ENCODE measurements at regions not wholly inside any gene's neighbourhood (a gene's known extent, or its start where the extent isn't known, plus 50 kb on each side); places are given as distances from the start of the nearest gene placed in this dataset.

- no peaks in the 10 kb centered on the region for H3K9me3 ChIP-seq (ENCODE audit: insufficient read depth, low read length)
- no peak overlapping the region for H2AFZ ChIP-seq (ENCODE audit: low read depth, low read length, severe bottlenecking)
These were observed 127.4 kb downstream of the CCER1 start for GRCh38 chr12:90827567-90827966.

DNA sequence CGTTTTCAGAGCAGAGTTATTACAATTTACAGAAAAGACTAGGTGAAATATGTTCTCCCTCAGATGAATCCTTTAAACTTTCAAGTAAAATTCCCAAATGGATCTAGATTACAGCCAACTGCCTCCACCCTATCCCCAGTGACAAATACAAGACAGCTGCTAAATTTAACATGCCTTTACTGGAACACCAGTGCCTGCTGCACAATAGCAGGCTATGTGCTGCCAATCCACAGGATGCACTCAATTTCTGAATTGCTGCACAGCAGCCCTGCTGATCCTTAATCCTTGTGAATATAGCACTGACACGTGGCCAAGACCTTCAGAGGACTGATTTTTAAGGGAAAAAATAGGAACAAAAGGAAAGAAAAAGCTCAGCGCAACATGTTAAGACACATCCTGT lies 128.9 kb downstream of the CCER1 start:
- no peak for TF ChIP-seq EZH2phosphoT487 (conservative IDR thresholded peaks at IDR 0.05; ENCODE audit: low read length)
- TF ChIP-seq, protein P1, sequence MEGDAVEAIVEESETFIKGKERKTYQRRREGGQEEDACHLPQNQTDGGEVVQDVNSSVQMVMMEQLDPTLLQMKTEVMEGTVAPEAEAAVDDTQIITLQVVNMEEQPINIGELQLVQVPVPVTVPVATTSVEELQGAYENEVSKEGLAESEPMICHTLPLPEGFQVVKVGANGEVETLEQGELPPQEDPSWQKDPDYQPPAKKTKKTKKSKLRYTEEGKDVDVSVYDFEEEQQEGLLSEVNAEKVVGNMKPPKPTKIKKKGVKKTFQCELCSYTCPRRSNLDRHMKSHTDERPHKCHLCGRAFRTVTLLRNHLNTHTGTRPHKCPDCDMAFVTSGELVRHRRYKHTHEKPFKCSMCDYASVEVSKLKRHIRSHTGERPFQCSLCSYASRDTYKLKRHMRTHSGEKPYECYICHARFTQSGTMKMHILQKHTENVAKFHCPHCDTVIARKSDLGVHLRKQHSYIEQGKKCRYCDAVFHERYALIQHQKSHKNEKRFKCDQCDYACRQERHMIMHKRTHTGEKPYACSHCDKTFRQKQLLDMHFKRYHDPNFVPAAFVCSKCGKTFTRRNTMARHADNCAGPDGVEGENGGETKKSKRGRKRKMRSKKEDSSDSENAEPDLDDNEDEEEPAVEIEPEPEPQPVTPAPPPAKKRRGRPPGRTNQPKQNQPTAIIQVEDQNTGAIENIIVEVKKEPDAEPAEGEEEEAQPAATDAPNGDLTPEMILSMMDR (IDR thresholded peaks at IDR 0.05; ENCODE audit: insufficient read depth, low read length, poor library complexity, severe bottlenecking), result no peak
- Histone ChIP-seq H3K27ac (ENCODE audit: low read depth, low read length) (no peak overlapping the region), H3K27me3 (ENCODE audit: low read length) (no peaks in the 10 kb centered on the region), H3K9me2 (replicated peaks; ENCODE audit: insufficient read depth, low read length) (no peaks in the 10 kb centered on the region), H3K79me2 (ENCODE audit: insufficient read depth, low read length) (no peaks in the 10 kb centered on the region), H3K9ac (ENCODE audit: low read length) (no peak overlapping the region), H2AFZ (ENCODE audit: low read depth, low read length, severe bottlenecking) (no peak overlapping the region), H3K9me3 (ENCODE audit: insufficient read depth, low read length) (no peaks in the 10 kb centered on the region), H3K4me2 (ENCODE audit: low read depth, low read length, poor library complexity, severe bottlenecking) (no peak overlapping the region), H3K4me3 (ENCODE audit: insufficient read depth, low read length, poor library complexity, severe bottlenecking) (no peak overlapping the region), H3K36me3 (ENCODE audit: low read length) (no peaks in the 10 kb centered on the region), H3F3A (ENCODE audit: insufficient read depth) (no peaks in the 10 kb centered on the region), H4K20me1 (ENCODE audit: low read depth, low read length) (no peaks in the 10 kb centered on the region)

More at GRCh38 chr12:90827567-90827966, 127.4 kb downstream of the CCER1 start:
- H3K4me3 ChIP-seq (ENCODE audit: insufficient read depth, low read length, poor library complexity, severe bottlenecking), result no peak overlapping the region
- no peaks in the 10 kb centered on the region for H4K20me1 ChIP-seq (ENCODE audit: low read depth, low read length)
- H3K4me2 ChIP-seq (ENCODE audit: low read depth, low read length, poor library complexity, severe bottlenecking), result no peak overlapping the region
- no peaks in the 10 kb centered on the region for H3K79me2 ChIP-seq (ENCODE audit: insufficient read depth, low read length)
- no peaks in the 10 kb centered on the region for H3K27me3 ChIP-seq (ENCODE audit: low read length)
- TF ChIP-seq, protein P1 (IDR thresholded peaks at IDR 0.05; ENCODE audit: insufficient read depth, low read length, poor library complexity, severe bottlenecking), result no peak
- TF ChIP-seq EZH2phosphoT487 (conservative IDR thresholded peaks at IDR 0.05; ENCODE audit: low read length), result no peak
- no peak overlapping the region for H3K9ac ChIP-seq (ENCODE audit: low read length)
- no peaks in the 10 kb centered on the region for H3F3A ChIP-seq (ENCODE audit: insufficient read depth)
- no peak overlapping the region for H3K27ac ChIP-seq (ENCODE audit: low read depth, low read length)
- H3K36me3 ChIP-seq (ENCODE audit: low read length), result no peaks in the 10 kb centered on the region
- H3K9me2 ChIP-seq (replicated peaks; ENCODE audit: insufficient read depth, low read length), result no peaks in the 10 kb centered on the region

DNA sequence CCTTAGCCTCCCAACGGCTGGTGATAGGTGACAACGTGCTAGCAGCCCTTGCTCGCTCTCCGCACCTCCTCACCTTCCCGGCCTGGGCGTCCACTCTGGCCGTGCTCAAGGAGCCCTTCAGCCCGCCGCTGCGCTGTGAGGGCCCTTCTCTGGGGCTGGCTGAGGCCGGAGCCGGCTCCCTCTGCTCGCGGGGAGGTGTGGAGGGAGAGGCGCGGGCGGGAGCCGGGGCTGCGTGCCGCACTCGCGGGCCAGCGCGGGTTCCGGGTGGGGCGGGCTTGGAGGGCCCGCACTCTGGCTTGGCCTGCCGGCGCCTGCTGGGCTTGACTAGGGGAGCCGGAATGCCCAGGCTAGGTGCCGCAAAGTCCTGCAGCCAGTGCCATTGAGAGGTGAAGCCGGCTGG lies 131.1 kb downstream of the CCER1 start:
- H2AFZ ChIP-seq (ENCODE audit: low read depth, low read length, severe bottlenecking), result no peak overlapping the region
- no peaks in the 10 kb centered on the region for H4K20me1 ChIP-seq (ENCODE audit: low read depth, low read length)
- no peak overlapping the region for H3K27ac ChIP-seq (ENCODE audit: low read depth, low read length)
- no peaks in the 10 kb centered on the region for H3F3A ChIP-seq (ENCODE audit: insufficient read depth)
- no peak overlapping the region for H3K9ac ChIP-seq (ENCODE audit: low read length)
- no peaks in the 10 kb centered on the region for H3K36me3 ChIP-seq (ENCODE audit: low read length)
- H3K4me3 ChIP-seq (ENCODE audit: insufficient read depth, low read length, poor library complexity, severe bottlenecking), result no peak overlapping the region
- TF ChIP-seq EZH2phosphoT487 (conservative IDR thresholded peaks at IDR 0.05; ENCODE audit: low read length), result no peak
- TF ChIP-seq, protein P1 (IDR thresholded peaks at IDR 0.05; ENCODE audit: insufficient read depth, low read length, poor library complexity, severe bottlenecking), result no peak
- no peak overlapping the region for H3K4me2 ChIP-seq (ENCODE audit: low read depth, low read length, poor library complexity, severe bottlenecking)
- H3K79me2 ChIP-seq (ENCODE audit: insufficient read depth, low read length), result no peaks in the 10 kb centered on the region
- no peaks in the 10 kb centered on the region for H3K9me2 ChIP-seq (replicated peaks; ENCODE audit: insufficient read depth, low read length)
- no peaks in the 10 kb centered on the region for H3K9me3 ChIP-seq (ENCODE audit: insufficient read depth, low read length)
- no peaks in the 10 kb centered on the region for H3K27me3 ChIP-seq (ENCODE audit: low read length)
